HUES6 (cell line): ENCODE measurements at regions not wholly inside any gene's neighbourhood (a gene's known extent, or its start where the extent isn't known, plus 50 kb on each side); places are given as distances from the start of the nearest gene placed in this dataset.

Experiments used
- H3K27ac ChIP-seq: 2 replicates; pipeline ENCODE4 v1.7.0; 2013; ENCODE audit warnings: low read depth, mild to moderate bottlenecking, low read length, inconsistent platforms
- H3K27me3 ChIP-seq: 2 replicates; pipeline ENCODE4 v1.6.1; 2013; ENCODE audit warnings: low read length; ENCODE audit not compliant: control insufficient read depth, insufficient read depth
- H3K36me3 ChIP-seq: 2 replicates; pipeline ENCODE4 v1.6.1; 2013; ENCODE audit warnings: low read length; ENCODE audit not compliant: control insufficient read depth, insufficient read depth
- H3K4me1 ChIP-seq: 2 replicates; pipeline ENCODE4 v1.6.1; 2013; ENCODE audit warnings: low read length; ENCODE audit not compliant: control insufficient read depth, insufficient read depth
- H3K4me3 ChIP-seq: 2 replicates; pipeline ENCODE4 v1.5.1; 2013; ENCODE audit warnings: low read depth, low read length
- H3K9ac ChIP-seq: one replicate; pipeline ENCODE4 v1.6.1; 2013; ENCODE audit warnings: mild to moderate bottlenecking, low read length
- H3K9me3 ChIP-seq: 2 replicates; pipeline ENCODE4 v1.6.1; 2013; ENCODE audit warnings: low read depth, low read length; ENCODE audit not compliant: control insufficient read depth, insufficient read depth

DNA sequence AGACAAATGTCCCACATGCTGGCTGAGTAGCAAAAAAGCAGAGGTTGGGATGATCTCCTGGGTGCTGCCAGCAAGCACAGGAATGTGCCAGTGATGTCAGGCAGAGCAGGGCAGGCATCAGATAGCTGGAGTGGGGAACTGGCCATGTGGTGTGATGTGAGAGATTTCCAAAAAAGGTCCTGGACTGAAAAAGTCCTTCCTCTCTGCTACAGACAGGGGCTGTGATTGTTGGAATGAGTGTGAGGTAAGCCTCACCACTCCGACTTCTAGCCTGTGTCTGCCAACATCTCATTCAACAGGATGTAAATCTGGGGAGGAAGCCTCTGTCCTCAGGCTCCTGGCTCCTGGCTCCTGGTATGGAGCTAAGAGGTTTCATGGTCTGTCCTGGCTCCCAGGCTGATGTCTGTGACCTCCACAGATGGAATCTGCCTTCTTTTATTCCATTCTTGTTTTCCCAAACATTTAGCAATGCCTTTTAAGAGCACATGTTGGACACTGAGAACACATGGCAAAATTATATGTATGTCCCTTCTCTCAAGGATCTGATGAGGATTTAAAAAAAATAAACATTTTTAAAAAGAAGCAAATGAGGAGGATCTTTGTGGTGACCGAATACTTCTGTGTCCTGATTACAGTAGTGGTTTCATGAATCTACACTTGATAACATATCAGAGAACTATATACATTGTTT lies 50.1 kb upstream of the STK38L start:
- Histone ChIP-seq H3K27ac (no peak overlapping the region), H3K9ac (peak overlapping the region; percentile 7), H3K36me3 (no peaks in the 10 kb centered on the region), H3K4me1 (peaks cover 14% of the 10 kb centered on the region; the same call in 1 of the 2 replicates), H3K27me3 (no peaks in the 10 kb centered on the region), H3K9me3 (no peaks in the 10 kb centered on the region), H3K4me3 (no peak overlapping the region)
